HG02970 (cell line): ENCODE measurements at regions not wholly inside any gene's neighbourhood (a gene's known extent, or its start where the extent isn't known, plus 50 kb on each side); places are given as distances from the start of the nearest gene placed in this dataset.

Experiments
- ATAC-seq: cut with Tn5 transposase; IDR thresholded peaks from one replicate; pipeline ENCODE4 v1.9.1; 2021; ENCODE audit warnings: mild to moderate bottlenecking, moderate library complexity, moderate number of reproducible peaks; ENCODE audit not compliant: unreplicated experiment, low FRiP score

GRCh38 chr6:88266126-88266525 lies 100.0 kb upstream of the CNR1 start:
- ATAC-seq, result no peak

DNA sequence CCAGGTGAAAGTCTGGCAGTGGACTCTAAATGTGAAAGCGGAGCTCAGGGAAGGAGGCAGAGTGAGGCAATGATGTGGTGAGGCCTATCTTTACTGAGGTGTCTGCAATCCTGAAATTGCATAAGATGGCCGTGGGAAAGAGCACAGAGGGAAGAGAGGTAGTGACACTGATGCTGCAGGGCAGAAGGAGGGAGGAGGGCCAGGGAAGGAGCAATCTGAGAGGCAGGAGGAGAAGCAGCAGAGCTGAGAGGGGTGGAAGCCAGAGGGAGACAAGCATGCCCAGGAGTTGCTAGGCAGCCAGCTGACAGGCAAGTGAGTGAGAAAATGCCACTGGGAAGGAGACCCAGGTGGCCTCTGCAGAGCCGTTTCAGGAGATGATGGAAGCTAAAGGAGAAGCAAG lies 97.4 kb upstream of the CNR1 start:
- ATAC-seq, result no peak

- ATAC-seq, result no peak
These were observed 96.2 kb upstream of the CNR1 start for GRCh38 chr6:88262332-88262731.

- no peak for ATAC-seq
These were observed 85.2 kb upstream of the CNR1 start for GRCh38 chr6:88251301-88251700.

- ATAC-seq, result no peak
These were observed 82.7 kb upstream of the CNR1 start for GRCh38 chr6:88248709-88249321.

GRCh38 chr6:88246654-88247053 lies 80.5 kb upstream of the CNR1 start:
- no peak for ATAC-seq

DNA sequence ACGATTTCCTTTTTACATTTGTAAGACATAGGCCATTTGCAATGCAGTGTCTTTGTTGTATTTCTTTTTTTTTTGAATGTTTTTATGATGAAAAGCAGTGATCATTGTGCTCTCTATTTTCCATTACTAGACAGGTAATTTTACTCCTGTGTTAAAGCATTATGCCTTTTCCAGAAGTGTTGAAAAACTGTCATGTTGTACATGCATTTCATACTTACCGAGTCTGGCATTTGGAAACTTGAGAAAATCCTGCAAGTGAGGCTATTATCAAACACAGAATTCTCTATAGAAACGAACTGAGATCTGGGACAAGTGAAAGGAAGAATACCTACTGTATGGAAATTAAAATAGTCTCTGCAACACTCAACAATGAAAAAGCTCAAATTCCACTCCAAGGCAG lies 78.6 kb upstream of the CNR1 start:
- ATAC-seq, result no peak

DNA sequence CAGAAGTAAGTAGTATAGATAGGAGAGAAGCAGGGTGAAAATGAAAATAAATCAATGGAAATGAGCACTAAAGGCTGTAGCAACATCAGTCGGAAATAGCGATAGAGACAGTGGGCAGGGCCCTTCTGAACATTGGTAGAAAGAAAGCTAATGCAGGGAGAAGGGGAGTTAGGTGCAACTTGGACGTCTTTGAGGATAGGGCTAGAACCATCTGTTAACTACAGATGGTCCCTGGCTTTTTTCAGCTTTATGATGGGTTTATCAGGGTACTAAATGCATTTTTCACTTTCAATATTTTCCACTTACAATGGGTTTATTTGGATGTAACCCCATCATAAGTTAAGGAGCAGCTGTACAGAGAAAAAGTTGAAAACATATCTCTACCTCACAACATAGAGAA lies 72.8 kb upstream of the CNR1 start:
- no peak for ATAC-seq

DNA sequence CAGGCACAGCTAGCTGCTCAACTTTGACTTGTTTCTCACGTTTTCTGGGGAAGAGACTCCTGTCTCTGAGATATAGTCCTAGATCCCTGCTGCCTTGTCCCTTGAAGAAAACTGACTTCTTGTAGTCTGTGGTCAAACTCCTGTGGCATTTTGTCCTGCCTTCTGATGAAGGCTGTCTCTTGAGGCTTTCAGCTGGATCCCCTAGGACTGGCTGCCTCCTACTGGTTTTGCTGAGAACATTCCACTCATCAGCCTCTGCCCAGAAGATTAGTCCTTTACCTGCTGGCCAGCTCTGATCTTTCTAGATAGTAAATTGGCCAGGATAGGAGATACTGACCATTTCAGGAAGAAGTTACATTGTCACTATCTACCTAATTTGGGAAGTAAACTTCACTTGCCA lies 71.9 kb upstream of the CNR1 start:
- ATAC-seq, result no peak

- no peak for ATAC-seq
These were observed 70.6 kb upstream of the CNR1 start for GRCh38 chr6:88236612-88237360.

DNA sequence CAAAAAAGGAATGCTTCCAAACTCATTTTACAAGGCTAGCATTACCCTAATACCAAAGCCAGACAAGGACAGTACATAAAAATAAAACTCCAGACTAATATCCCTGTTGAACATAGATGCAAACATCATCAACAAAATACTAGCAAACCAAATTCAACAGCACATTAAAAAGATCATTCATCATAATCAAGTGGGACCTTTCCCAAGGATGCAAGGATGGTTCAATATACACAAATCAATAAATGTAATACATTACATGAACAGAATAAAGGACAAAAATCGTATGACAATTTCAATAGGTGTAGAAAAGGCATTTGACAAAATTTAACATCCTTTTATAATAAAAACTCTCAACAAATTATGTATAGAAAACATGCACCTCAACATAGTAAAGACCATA lies 66.6 kb upstream of the CNR1 start:
- no peak for ATAC-seq

DNA sequence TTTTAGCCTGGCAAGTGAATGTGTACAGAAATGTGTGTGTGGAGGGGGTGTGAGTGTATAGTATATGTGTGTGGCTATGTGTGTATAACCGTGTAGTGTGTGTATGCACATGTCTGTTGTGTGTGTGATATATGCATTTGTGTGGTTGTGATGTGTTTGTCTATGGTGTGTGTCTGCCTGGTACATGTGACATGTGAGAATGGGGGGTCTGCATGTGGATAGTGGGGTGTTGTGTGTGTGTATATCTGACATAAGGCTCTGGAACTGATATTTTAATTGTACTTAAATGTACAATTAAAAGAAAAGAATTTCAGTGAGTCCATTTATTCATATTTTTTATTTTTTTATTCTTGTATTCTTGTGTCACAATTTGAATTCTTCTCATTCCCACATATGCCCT lies 57.2 kb upstream of the CNR1 start:
- ATAC-seq, result no peak

DNA sequence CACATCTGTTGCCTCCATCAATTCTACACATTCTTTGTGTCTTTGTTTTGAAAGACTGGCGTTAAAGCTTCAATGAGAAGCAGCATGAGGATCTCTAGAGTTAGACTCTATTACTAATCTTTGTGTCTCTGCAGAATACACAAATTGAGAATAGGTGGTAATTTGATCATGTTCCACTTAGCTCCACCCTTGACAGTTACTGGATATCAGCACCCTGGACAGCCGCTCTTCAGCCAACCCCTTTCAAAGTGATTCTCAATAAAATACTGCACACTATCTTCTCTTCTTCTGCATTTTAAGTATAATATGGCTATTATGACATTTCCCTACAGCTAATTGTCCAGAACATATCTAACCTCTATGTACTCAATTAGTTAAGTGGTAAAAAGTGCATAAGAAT lies 54.3 kb upstream of the CNR1 start:
- ATAC-seq, result no peak

GRCh38 chr6:88216182-88216581 lies 50.0 kb upstream of the CNR1 start:
- no peak for ATAC-seq
